SK-N-MC (cell line): ENCODE measurements at regions not wholly inside any gene's neighbourhood (a gene's known extent, or its start where the extent isn't known, plus 50 kb on each side); places are given as distances from the start of the nearest gene placed in this dataset.

Experiments
- EZH2 ChIP-seq: fragments of 200-600 bp; sonication (generic); IDR thresholded peaks from one replicate; pipeline ENCODE4 v1.6.1; 2017; ENCODE audit warnings: antibody characterized with exemption
- POLR2AphosphoS5 ChIP-seq: IDR thresholded peaks from 2 replicates; pipeline ENCODE4 v1.6.1; 2012; ENCODE audit warnings: mild to moderate bottlenecking, low read depth, low read length, borderline replicate concordance

DNA sequence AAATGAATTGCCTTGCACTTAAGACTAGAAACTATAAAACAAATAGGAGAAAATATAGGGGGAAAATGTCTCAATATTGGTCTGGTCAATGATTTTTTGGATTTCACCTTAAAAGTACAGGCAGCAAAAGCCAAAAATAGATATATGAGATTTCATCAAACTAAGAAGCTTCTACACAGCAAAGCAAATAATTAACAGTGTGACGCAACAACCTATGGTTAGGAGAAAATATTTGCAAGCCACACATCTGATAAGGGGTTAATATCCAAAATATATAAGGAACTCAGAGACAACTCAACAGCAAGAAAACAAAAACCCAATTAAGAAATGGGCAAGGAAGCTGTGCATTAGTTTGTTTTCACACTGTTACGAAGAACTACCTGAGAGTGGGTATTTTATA, 89.1 kb downstream of the MAIP1 start:
- TF ChIP-seq POLR2AphosphoS5 (no peak), EZH2 (no peak)
